ENCODE measurements at regions not wholly inside any gene's neighbourhood (a gene's known extent, or its start where the extent isn't known, plus 50 kb on each side); places are given as distances from the start of the nearest gene placed in this dataset.

- TF ChIP-seq EZH2 (IDR thresholded peaks at IDR 0.05; ENCODE audit: insufficient read depth, low read length) (no peak), CTCF (IDR thresholded peaks at IDR 0.05; ENCODE audit: insufficient read depth, low read depth, low read length) (no peak)
- Histone ChIP-seq H4K20me1 (ENCODE audit: insufficient read depth, low read length) (no peaks in the 10 kb centered on the region), H3K79me2 (ENCODE audit: insufficient read depth, low read length) (no peaks in the 10 kb centered on the region), H3K4me3 (ENCODE audit: insufficient read depth, low read depth, low read length) (no peak overlapping the region), H3K27ac (ENCODE audit: low read depth, low read length) (peak overlapping the region; percentile 39), H3K4me2 (ENCODE audit: low read length) (peak overlapping the region; percentile 65), H3K4me1 (ENCODE audit: insufficient read depth, low read length) (peaks cover 5% of the 10 kb centered on the region), H3K9ac (ENCODE audit: low read length) (no peak overlapping the region), H3K27me3 (ENCODE audit: insufficient read depth, low read length) (no peaks in the 10 kb centered on the region), H3K36me3 (ENCODE audit: insufficient read depth, low read length) (no peaks in the 10 kb centered on the region), H2AFZ (ENCODE audit: low read depth, low read length) (peak overlapping the region; percentile 41), H3K9me3 (ENCODE audit: insufficient read depth, low read depth, low read length) (no peaks in the 10 kb centered on the region)
- Mint-ChIP-seq H3K9me3 (ENCODE audit: unreplicated experiment) (peaks cover 12% of the 10 kb centered on the region), H3K27ac (ENCODE audit: unreplicated experiment) (peak overlapping the region; percentile 87), H3K4me3 (ENCODE audit: unreplicated experiment) (no peak overlapping the region), H3K4me1 (ENCODE audit: low read depth, unreplicated experiment) (peaks cover 17% of the 10 kb centered on the region), H3K36me3 (ENCODE audit: low read depth, unreplicated experiment) (no peaks in the 10 kb centered on the region), H3K27me3 (ENCODE audit: low read depth, unreplicated experiment) (no peaks in the 10 kb centered on the region)
- FAIRE-seq = no peak
- DNase-seq (ENCODE audit: low read depth) = peak; percentile 73
Measured at GRCh38 chr5:144566747-144567420, 396.2 kb downstream of the KCTD16 start.

GRCh38 chr5:144549580-144549979 is 378.9 kb downstream of the KCTD16 start:
- Histone ChIP-seq H3K9ac (ENCODE audit: low read length) (no peak overlapping the region), H3K79me2 (ENCODE audit: insufficient read depth, low read length) (no peaks in the 10 kb centered on the region), H3K27ac (ENCODE audit: low read depth, low read length) (no peak overlapping the region), H4K20me1 (ENCODE audit: insufficient read depth, low read length) (no peaks in the 10 kb centered on the region), H2AFZ (ENCODE audit: low read depth, low read length) (no peak overlapping the region), H3K9me3 (ENCODE audit: insufficient read depth, low read depth, low read length) (no peaks in the 10 kb centered on the region), H3K4me3 (ENCODE audit: insufficient read depth, low read depth, low read length) (no peak overlapping the region), H3K4me2 (ENCODE audit: low read length) (no peak overlapping the region), H3K4me1 (ENCODE audit: insufficient read depth, low read length) (no peaks in the 10 kb centered on the region), H3K27me3 (ENCODE audit: insufficient read depth, low read length) (no peaks in the 10 kb centered on the region), H3K36me3 (ENCODE audit: insufficient read depth, low read length) (no peaks in the 10 kb centered on the region)
- H3K27ac Mint-ChIP-seq (ENCODE audit: unreplicated experiment) = no peak overlapping the region
- H3K36me3 Mint-ChIP-seq (ENCODE audit: low read depth, unreplicated experiment) = no peaks in the 10 kb centered on the region
- TF ChIP-seq EZH2 (IDR thresholded peaks at IDR 0.05; ENCODE audit: insufficient read depth, low read length) (no peak), CTCF (IDR thresholded peaks at IDR 0.05; ENCODE audit: insufficient read depth, low read depth, low read length) (no peak)
- DNase-seq (ENCODE audit: low read depth) (peak; percentile 55), FAIRE-seq (no peak)
- H3K4me1 Mint-ChIP-seq (ENCODE audit: low read depth, unreplicated experiment) = peaks cover 2% of the 10 kb centered on the region
- H3K27me3 Mint-ChIP-seq (ENCODE audit: low read depth, unreplicated experiment) = no peaks in the 10 kb centered on the region
- H3K4me3 Mint-ChIP-seq (ENCODE audit: unreplicated experiment) = no peak overlapping the region
- H3K9me3 Mint-ChIP-seq (ENCODE audit: unreplicated experiment) = no peaks in the 10 kb centered on the region

- no peaks in the 10 kb centered on the region for H3K9me3 ChIP-seq (ENCODE audit: insufficient read depth, low read depth, low read length)
- H3K79me2 ChIP-seq (ENCODE audit: insufficient read depth, low read length) = no peaks in the 10 kb centered on the region
- no peak overlapping the region for H3K9ac ChIP-seq (ENCODE audit: low read length)
- H2AFZ ChIP-seq (ENCODE audit: low read depth, low read length) = no peak overlapping the region
- Mint-ChIP-seq H3K27ac (ENCODE audit: unreplicated experiment) (no peak overlapping the region), H3K4me3 (ENCODE audit: unreplicated experiment) (no peak overlapping the region), H3K9me3 (ENCODE audit: unreplicated experiment) (no peaks in the 10 kb centered on the region), H3K36me3 (ENCODE audit: low read depth, unreplicated experiment) (no peaks in the 10 kb centered on the region), H3K27me3 (ENCODE audit: low read depth, unreplicated experiment) (no peaks in the 10 kb centered on the region), H3K4me1 (ENCODE audit: low read depth, unreplicated experiment) (peaks cover 2% of the 10 kb centered on the region)
- H4K20me1 ChIP-seq (ENCODE audit: insufficient read depth, low read length) = no peaks in the 10 kb centered on the region
- H3K27ac ChIP-seq (ENCODE audit: low read depth, low read length) = no peak overlapping the region
- FAIRE-seq = no peak
- no peak for TF ChIP-seq CTCF (IDR thresholded peaks at IDR 0.05; ENCODE audit: insufficient read depth, low read depth, low read length)
- no peak for TF ChIP-seq EZH2 (IDR thresholded peaks at IDR 0.05; ENCODE audit: insufficient read depth, low read length)
- H3K4me2 ChIP-seq (ENCODE audit: low read length) = no peak overlapping the region
- H3K4me3 ChIP-seq (ENCODE audit: insufficient read depth, low read depth, low read length) = no peak overlapping the region
- H3K36me3 ChIP-seq (ENCODE audit: insufficient read depth, low read length) = no peaks in the 10 kb centered on the region
- no peaks in the 10 kb centered on the region for H3K4me1 ChIP-seq (ENCODE audit: insufficient read depth, low read length)
- H3K27me3 ChIP-seq (ENCODE audit: insufficient read depth, low read length) = no peaks in the 10 kb centered on the region
- no peak for DNase-seq (ENCODE audit: low read depth)
Measured at GRCh38 chr5:144548936-144549335, 378.3 kb downstream of the KCTD16 start.

Measured in astrocyte (in vitro differentiated cells and primary cell).